ENCODE measurements at regions not wholly inside any gene's neighbourhood (a gene's known extent, or its start where the extent isn't known, plus 50 kb on each side); places are given as distances from the start of the nearest gene placed in this dataset.

- H3K9ac ChIP-seq (ENCODE audit: low read depth in 1 of 2, low read length in 2 of 2): no peak overlapping the region
- DNase-seq (ENCODE audit: low spot score): no peak
- no peaks in the 10 kb centered on the region for H3K4me1 ChIP-seq (ENCODE audit: control insufficient read depth in 4 of 4, insufficient read depth in 4 of 4, low read length in 3 of 4)
- H3K27ac ChIP-seq (ENCODE audit: low read depth in 1 of 2, low read length in 2 of 2): no peak overlapping the region
- no peaks in the 10 kb centered on the region for H3K36me3 ChIP-seq (ENCODE audit: control insufficient read depth in 4 of 4, insufficient read depth in 3 of 4, low read depth in 1 of 4, low read length in 3 of 4)
- no peaks in the 10 kb centered on the region for H3K27me3 ChIP-seq (ENCODE audit: control insufficient read depth in 4 of 4, insufficient read depth in 4 of 4, low read length in 3 of 4)
- 94% methylated on average over 8 of the region's 8 CpGs for WGBS
- no peak overlapping the region for H3K4me3 ChIP-seq (ENCODE audit: low read depth in 1 of 3, low read length in 3 of 3)
- TF ChIP-seq FOXA1 (IDR thresholded peaks at IDR 0.05) (no peak), RXRA (IDR thresholded peaks at IDR 0.05) (no peak)
- no peaks in the 10 kb centered on the region for H3K9me3 ChIP-seq (ENCODE audit: control insufficient read depth in 4 of 4, low read length in 3 of 4)
Measured at GRCh38 chr7:156490021-156490800, 150.4 kb upstream of the RNF32 start.

DNA sequence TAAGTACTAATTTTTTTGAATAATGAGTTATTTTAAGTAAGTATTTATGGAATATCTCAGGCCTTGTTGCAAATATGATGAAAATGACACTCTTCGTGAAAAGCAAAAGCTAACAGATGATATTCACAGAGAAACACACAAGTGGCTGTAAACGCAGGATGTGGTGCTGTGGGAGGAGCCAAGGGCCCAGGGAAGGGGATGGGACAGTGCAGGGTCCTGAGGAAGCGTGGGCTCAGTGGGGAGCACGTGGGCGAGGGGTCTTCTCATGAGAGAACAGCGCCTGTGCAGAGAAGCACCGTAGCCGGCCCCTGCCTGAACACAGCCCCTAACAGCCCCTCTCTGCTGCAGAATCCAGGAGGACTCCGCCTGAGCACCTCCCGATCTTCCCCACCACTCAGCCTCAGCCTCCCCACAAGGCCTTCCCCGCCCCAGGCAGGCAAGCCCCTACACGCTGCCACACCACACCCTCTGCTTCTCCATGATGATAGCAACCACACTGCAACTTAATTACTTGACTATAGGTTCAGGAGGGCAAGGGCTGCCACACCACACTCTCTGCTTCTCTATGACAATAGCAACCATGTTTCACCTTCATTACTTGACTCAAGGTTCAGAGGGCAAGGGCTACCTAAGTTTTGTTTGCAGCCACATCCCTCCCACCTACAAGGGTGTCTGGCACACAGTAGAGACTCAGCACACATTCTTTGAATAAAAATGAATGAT lies 152.6 kb upstream of the RNF32 start:
- Histone ChIP-seq H3K4me3 (ENCODE audit: low read depth in 1 of 3, low read length in 3 of 3) (no peak overlapping the region), H3K27me3 (ENCODE audit: control insufficient read depth in 4 of 4, insufficient read depth in 4 of 4, low read length in 3 of 4) (no peaks in the 10 kb centered on the region), H3K9ac (ENCODE audit: low read depth in 1 of 2, low read length in 2 of 2) (no peak overlapping the region), H3K4me1 (ENCODE audit: control insufficient read depth in 4 of 4, insufficient read depth in 4 of 4, low read length in 3 of 4) (no peaks in the 10 kb centered on the region), H3K27ac (ENCODE audit: low read depth in 1 of 2, low read length in 2 of 2) (no peak overlapping the region), H3K36me3 (ENCODE audit: control insufficient read depth in 4 of 4, insufficient read depth in 3 of 4, low read depth in 1 of 4, low read length in 3 of 4) (no peaks in the 10 kb centered on the region), H3K9me3 (ENCODE audit: control insufficient read depth in 4 of 4, low read length in 3 of 4) (no peaks in the 10 kb centered on the region)
- no peak for DNase-seq (ENCODE audit: low spot score)
- WGBS: 89% methylated on average over 12 of the region's 12 CpGs
- TF ChIP-seq, protein P1, sequence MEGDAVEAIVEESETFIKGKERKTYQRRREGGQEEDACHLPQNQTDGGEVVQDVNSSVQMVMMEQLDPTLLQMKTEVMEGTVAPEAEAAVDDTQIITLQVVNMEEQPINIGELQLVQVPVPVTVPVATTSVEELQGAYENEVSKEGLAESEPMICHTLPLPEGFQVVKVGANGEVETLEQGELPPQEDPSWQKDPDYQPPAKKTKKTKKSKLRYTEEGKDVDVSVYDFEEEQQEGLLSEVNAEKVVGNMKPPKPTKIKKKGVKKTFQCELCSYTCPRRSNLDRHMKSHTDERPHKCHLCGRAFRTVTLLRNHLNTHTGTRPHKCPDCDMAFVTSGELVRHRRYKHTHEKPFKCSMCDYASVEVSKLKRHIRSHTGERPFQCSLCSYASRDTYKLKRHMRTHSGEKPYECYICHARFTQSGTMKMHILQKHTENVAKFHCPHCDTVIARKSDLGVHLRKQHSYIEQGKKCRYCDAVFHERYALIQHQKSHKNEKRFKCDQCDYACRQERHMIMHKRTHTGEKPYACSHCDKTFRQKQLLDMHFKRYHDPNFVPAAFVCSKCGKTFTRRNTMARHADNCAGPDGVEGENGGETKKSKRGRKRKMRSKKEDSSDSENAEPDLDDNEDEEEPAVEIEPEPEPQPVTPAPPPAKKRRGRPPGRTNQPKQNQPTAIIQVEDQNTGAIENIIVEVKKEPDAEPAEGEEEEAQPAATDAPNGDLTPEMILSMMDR (IDR thresholded peaks at IDR 0.05; ENCODE audit: low read depth, low read length, missing input control): no peak
- no peak for TF ChIP-seq YY1 (IDR thresholded peaks at IDR 0.05)
- TF ChIP-seq, protein P2, sequence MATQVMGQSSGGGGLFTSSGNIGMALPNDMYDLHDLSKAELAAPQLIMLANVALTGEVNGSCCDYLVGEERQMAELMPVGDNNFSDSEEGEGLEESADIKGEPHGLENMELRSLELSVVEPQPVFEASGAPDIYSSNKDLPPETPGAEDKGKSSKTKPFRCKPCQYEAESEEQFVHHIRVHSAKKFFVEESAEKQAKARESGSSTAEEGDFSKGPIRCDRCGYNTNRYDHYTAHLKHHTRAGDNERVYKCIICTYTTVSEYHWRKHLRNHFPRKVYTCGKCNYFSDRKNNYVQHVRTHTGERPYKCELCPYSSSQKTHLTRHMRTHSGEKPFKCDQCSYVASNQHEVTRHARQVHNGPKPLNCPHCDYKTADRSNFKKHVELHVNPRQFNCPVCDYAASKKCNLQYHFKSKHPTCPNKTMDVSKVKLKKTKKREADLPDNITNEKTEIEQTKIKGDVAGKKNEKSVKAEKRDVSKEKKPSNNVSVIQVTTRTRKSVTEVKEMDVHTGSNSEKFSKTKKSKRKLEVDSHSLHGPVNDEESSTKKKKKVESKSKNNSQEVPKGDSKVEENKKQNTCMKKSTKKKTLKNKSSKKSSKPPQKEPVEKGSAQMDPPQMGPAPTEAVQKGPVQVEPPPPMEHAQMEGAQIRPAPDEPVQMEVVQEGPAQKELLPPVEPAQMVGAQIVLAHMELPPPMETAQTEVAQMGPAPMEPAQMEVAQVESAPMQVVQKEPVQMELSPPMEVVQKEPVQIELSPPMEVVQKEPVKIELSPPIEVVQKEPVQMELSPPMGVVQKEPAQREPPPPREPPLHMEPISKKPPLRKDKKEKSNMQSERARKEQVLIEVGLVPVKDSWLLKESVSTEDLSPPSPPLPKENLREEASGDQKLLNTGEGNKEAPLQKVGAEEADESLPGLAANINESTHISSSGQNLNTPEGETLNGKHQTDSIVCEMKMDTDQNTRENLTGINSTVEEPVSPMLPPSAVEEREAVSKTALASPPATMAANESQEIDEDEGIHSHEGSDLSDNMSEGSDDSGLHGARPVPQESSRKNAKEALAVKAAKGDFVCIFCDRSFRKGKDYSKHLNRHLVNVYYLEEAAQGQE (IDR thresholded peaks at IDR 0.05): no peak
- no peak for TF ChIP-seq SP1 (IDR thresholded peaks at IDR 0.05)
- TF ChIP-seq JUND (IDR thresholded peaks at IDR 0.05): no peak
- no peak for TF ChIP-seq TAF1 (conservative IDR thresholded peaks at IDR 0.05)
- TF ChIP-seq, protein P3, sequence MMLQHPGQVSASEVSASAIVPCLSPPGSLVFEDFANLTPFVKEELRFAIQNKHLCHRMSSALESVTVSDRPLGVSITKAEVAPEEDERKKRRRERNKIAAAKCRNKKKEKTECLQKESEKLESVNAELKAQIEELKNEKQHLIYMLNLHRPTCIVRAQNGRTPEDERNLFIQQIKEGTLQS (IDR thresholded peaks at IDR 0.05): no peak
- TF ChIP-seq EGR1 (IDR thresholded peaks at IDR 0.05; ENCODE audit: low read depth in 2 of 2): no peak
- TF ChIP-seq GABPA (IDR thresholded peaks at IDR 0.05 in 1 of 2, conservative IDR thresholded peaks at IDR 0.05 in 1 of 2): no peak
- no peak for TF ChIP-seq MAX (IDR thresholded peaks at IDR 0.05)
- TF ChIP-seq ZBTB33 (IDR thresholded peaks at IDR 0.05): no peak
